ENCODE measurements at regions not wholly inside any gene's neighbourhood (a gene's known extent, or its start where the extent isn't known, plus 50 kb on each side); places are given as distances from the start of the nearest gene placed in this dataset.

DNA sequence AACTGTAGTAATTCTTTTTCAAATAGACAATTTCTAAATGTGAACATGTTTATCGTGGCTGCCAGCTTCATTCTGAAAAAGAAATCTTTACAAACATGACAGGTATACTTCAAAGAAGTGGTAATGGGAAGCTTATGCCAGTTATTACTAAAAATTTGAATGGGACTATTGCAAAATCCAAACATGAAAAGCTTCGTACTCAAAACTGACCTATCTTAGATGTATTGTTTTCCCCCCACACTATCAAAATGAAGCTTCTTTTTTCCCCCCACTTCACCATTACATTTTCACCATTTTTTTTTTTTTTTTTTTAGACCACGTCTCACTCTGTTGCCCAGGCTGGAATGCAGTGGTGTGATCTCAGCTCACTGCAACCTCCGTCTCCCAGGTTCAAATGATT lies 50.4 kb upstream of the SERTAD2 start:
- DNase-seq (ENCODE audit: low spot score) = no peak

DNA sequence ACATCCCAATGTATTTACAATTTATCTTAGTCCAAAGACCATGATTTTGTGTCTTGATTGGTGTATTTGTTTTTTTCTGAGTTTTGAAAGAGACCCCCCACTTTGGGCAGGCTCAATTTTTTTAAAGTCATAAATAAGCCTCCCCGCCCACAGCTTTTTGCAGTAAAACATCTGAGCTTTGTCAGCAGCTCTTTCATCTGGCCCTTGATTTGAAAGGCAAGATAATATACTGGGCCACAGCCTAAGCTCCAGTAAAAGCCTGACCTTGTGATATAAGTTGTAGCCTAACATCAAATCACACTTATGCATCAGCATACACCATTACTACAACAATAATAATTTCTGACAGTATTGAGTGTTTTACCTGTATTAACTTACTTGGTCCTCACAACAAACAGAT lies 51.3 kb upstream of the SERTAD2 start:
- no peak for DNase-seq (ENCODE audit: low spot score)

DNA sequence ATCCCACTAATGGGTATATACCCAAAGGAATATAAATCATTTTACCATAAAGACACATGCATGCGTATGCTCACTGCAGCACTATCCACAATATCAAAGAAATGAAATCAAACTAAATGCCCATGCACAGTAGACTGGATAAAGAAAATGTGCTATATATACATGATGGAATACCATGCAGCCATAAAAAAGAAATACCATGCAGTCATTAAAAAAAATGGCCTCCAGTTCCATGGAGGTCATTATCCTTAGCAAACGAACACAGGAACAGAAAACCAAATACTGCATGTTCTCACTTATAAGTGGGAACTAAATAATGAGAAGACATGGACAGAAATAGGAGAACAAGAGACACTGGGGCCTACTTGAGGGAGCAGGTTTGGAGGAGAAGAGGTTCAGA lies 53.6 kb upstream of the SERTAD2 start:
- no peak for DNase-seq (ENCODE audit: low spot score)

DNA sequence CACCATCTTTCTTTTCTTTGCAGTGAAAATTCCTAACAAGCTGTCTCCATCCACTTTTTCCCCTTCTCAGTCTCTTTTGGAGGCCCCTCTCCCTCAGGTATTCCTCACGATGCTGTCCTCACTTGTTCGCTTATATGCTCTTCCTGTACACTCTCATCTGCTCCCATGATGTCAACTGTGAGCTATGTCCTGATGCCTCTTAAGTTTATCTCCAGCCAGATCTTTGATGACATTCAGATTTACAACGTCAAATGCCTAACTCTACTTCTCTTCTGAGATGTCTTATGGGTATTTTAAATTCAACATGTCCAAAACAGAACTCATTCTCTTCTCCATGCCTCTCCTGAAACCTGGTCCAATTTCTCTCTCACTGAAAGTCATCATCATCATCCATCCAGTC lies 55.1 kb upstream of the SERTAD2 start:
- DNase-seq (ENCODE audit: low spot score) = no peak

DNA sequence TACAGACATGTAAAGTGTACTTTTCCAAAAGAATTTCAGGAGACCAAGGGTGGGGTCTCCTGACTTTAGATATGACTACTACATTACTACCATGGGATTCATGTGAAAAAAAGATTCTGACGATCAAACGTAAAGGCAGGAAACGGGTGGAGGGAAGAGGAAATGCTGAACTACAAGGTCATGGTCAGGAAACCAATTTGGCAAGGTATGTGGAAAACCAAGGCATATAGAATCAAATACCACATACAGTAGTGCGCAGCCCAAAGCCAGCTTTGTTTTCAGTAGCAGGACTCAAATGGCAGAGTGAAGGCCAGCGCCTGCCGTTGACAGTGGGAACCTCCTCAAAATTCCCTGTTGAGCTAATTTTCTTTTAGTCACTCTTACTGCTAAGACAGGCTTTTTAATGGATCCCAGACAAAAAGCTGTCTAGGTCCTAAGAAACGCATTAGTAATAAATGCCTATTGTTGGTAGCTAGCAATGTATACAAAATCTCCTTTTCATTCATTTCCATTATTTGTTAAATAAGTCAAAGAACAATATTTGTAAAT lies 57.6 kb upstream of the SERTAD2 start:
- no peak for DNase-seq (ENCODE audit: low spot score)

DNA sequence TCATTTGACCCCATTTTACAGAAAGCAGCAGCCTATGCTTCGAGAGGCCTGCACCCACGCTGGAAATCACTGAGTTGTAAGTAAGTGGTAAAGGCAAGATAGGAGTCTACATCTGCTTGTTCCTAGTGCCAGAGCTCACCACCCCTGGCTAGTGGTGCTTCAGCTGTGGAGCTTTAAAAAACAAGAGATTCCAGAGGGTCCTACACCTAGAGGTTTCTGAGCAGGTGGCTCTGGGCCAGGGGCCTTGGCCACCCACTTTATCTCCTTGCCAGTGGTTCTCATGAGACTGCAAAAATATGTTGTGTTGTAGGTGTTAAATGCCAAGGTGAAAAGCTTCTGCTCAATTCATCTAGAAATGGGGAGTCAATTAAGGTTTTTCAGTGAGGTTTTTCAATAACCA lies 60.0 kb upstream of the SERTAD2 start:
- no peak for DNase-seq (ENCODE audit: low spot score)

DNA sequence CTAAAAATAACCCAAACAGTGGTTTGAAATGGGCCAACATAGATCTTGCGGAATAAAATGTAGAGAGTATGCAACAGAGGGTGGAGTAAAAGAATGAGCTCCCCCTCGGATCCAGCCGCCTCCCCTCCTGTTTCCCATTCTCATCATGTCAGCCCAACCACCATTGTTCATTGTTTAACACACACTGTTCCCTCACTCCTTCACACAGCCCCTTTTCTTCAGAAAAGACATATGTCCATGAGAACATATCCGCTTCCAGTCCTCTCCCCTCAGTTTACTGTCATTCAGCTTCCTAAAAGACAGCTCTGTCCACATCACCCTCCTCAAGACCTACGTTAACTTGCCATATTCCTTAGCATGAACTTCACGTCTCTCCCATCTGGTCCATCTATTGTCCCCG lies 62.9 kb upstream of the SERTAD2 start:
- DNase-seq (ENCODE audit: low spot score) = no peak

DNA sequence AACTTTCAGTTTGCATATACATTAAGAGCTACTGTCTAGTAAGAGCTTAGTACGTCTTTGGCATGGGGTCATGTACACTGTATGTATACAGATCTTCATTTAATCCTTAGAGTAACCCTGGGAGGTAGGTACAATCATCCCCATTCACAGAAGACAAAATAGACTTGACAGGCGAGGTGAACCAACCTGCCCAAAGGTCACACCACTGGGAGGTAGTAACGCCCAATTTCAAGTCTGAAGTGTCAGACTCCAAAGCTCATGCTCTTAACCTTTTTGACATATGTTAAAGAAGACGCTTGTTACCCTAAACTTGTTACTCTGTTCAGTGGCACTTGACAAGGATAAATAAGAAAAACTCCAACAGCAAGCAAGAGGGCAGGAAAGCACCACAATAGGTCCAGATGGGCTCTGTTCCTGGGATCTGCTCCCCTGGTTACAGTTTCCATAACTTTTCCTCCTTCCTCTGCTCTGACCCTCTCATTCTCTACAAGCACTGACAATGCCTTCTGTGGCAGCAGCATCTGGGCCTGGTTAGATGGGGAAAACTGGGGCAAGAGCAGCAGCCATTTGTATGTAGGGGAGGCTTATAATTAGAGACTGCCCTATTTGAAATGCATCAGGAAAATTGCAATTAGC lies 64.7 kb upstream of the SERTAD2 start:
- no peak for DNase-seq (ENCODE audit: low spot score)

DNA sequence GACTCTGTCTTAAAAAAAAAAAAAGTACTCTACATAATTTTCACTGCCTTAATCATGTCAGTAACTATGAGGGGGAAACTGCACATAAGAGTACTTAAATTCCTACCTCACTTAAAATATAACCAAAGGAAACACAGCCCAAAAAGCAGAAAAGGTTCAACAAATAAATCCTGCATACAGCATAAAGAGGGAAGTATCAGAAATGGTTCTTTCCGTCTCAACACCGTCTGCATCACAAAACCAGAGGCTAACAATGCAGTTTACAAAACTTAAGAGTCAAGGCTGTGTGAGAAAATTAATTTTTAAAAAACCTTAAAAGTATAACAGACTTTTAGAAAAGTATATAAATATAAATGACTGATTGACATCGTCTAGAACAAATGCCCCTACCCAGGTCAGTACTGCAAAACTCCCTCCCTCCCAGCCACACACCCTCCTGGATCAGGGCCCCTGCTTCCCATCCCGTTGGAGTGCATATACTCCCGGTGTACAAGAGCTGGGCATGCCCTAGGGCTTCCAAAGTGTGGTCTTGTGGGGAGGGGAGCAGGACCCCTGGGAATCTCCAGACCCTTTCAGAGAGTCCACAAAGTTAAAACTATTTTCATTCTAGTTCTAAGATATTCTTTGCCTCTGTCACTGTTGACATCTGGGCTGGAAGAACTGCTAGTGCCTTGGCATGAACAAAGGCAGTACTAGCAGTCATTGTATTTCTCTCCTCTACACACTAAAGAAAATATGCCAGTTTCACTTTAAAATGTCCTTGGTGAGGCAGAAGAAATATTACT lies 67.0 kb upstream of the SERTAD2 start:
- no peak for DNase-seq (ENCODE audit: low spot score)

DNA sequence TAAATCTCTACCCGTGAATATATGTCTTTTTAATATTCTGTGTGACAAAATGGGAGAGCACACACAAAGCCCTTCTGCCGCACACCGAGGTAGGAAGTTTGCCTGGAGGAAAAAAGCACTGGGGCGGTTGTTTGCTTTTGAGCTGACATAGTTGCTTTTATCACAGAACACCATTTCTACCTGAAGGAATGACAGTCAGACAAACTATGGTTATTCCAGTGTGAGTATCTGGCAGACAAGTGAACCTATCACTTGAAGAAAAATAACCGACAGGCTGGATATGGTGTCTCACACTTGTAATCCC lies 67.6 kb upstream of the SERTAD2 start:
- no peak for DNase-seq (ENCODE audit: low spot score)

DNA sequence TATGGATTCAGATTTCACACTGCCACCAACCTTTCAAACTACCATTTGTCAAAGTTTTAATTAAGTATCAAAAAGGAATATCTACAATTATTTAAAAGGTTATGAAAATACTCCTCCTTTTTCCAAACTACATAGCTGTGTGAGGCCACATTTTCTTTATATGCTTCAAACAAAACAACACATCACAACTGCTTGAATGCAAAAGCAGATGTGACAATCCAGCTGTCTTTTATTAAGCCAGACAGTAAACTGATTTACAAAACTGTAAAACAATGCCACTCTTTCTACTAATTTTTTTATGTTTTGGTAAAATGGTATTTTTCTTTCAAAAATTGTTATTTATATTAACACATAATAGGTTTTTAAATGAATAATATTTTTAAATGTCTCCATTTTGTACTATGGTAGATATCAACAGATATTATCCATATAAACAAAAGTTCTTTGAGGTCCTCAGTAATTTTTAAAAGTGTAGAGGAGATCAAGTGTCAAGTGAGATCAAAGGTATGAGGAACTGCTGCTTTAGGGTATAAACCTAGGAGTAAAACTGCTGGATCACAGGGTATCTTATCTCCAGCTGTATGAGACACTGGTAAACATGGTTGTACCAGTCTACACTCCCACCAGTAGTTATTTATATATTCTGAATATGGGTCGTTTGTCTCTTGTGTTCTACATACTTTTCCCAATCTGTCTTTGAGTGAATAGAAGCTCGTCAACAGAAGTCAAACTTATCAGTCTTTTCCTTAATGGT lies 68.8 kb upstream of the SERTAD2 start:
- DNase-seq (ENCODE audit: low spot score) = no peak

DNA sequence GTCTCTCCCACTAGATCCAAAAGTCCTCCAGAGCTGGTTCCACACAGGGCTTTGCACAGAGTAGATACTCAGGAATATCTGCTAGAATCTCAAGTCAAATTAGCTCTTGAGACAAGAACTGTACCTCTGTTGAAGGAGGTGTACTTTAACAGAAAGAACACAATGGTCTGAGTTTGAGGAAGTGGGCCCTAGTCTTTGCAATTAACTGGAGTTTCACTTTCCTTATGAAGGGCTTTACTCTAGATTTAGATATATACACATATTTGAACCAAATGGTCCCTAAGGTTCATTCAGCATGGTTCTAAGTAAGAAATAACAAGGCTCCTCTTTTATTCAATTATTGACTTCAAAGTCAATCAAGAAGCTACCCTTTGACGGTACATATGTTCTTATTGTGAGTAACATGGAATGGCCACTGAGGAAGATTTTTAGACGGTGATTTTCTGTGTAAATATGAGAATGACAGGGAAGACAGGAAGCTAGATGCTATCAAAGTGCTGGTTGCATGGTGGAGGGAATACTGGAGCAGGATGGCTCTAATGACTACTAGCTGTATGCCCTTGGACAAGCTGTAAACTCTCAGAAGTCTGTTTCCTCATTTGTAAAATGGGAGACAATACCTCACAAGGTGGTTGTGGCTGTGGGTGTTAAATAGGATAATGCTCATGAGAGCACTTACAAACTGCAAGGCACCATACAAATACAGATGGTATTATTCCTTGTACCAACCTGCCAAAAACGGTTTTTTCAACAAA lies 73.5 kb upstream of the SERTAD2 start:
- DNase-seq (ENCODE audit: low spot score) = no peak

DNA sequence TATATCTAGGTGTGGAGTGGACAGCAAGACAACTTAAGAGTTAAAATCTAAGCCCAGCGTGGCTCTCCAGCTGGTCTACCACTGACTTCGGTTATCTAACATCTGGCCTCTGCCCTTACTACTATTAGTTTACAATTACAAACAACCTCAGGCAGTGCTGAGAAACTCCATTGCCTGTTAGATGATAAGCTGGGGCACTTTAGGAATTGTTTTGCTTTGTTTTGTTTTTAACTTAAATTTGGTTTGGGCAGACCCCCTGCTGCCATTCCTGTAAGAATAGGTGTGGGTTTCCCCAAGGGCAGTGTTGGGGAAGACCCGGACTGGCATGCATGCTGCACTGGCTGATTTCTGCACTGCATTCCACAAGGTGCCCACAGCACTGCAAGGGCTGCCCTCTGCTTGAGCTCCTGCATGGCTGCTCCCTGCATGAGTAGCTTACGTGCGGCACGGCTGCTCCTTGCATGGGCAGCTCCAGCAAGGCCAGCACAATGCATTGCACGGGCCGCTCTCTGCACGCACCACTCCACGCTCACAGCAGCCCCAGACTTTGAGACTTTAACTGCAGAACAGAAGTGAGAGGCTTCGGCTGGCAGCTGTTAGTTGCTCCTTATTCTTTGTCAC lies 74.2 kb upstream of the SERTAD2 start:
- no peak for DNase-seq (ENCODE audit: low spot score)

DNA sequence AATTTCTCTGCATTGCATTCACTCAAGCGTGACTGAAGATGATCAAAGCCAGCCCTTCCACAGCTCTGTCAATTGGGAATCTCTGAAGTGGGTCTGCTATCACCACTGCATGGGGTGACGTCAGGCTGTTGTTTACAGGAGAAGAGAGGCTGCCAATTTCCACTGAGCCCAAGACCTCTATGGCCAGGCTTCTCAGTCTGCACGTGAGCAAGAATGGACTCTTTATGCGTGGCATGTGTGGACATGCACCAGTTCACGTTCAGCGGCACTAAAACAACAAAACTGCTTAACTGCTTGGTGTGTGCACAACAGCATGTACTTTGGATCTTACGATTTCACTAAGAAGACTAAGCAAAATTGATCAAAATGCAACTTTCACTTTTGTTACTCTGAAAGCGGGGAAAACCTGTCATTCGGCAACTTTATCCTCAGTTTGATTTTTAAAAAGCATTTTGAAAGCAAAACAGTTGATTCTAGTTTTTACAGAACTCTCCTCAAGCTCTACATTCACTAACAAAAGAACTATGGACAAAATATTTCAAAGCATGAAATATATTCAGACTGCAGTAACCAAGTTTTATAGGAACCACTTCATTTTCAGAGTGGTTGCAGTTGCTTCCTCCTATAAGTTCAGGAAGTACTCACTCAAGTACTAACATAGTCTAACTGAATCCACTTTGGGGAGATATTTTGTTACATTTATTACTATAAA lies 77.0 kb upstream of the SERTAD2 start:
- peak; percentile 73 for DNase-seq (ENCODE audit: low spot score)

DNA sequence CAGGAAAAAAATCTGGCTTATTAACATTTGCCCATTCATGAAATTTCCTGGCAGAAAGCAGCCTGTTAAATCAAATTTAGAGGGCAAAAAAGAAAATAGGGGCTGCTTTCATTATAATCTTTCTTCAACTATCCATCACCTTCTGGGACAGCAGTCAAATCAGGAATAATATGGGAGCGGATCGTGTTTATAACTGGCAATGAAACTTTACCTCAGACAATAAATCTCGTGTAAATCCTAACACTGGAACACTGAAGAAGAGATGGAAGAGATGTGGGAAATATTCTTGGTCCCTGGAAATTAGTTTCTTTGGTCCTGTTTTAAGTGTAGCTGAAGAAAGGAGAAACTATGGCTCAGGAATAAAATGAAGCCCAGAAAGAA lies 77.5 kb upstream of the SERTAD2 start:
- no peak for DNase-seq (ENCODE audit: low spot score)

DNA sequence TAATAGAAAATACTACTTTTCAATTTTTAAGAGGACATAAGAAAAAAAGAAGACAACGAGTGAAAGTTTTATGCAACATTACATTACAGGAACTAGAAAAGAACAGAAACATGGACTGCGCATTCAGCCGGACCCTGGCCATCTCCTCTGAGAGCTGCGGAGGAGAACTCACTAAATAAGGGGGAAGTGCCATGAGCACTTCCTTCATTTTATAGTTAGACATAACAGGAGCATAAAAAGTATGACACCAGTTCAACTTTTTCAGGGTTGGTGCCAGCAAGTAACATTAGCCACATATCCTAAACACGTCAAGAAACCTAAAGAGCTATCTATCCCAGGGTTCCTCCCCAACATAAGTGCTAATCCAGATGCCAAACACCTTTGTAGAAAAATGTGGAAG lies 78.0 kb upstream of the SERTAD2 start:
- no peak for DNase-seq (ENCODE audit: low spot score)

DNA sequence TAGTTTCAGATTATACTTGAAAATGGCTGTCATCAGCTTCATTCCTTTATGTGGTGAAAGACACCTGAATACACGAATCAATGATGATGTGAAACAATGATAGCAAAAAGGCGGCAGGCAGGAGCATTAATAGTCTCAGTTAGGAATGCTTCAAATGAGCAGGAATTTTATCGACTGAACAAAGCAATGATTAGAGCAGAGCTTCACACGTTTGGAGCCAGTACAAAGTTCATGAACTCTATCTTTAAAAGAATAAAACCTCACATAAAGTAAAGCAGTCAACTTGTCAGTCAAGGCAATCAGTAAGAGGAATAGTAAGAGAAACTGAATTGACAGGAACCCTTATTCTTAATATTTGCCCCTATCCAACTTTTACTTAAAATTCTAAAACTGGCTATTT lies 78.4 kb upstream of the SERTAD2 start:
- DNase-seq (ENCODE audit: low spot score) = no peak

DNA sequence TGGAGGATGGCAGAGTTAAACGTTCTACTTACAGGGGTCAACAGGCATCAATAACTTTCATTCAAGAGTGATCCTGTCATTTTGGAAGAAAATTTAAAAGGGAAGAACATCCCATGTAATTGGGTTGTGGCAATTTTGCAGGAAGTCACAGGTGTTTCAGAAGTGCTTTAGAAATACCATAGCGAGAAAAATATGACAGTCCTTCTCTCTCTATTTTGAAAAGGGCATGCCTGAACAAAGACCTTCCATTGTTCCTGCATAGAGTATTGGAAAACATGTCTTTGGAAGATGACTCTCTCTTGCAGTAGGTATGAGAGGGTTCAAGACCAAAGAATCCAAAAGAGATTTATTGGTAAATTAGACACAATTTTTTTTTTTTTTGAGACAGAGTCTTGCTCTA lies 81.8 kb upstream of the SERTAD2 start:
- no peak for DNase-seq (ENCODE audit: low spot score)

DNA sequence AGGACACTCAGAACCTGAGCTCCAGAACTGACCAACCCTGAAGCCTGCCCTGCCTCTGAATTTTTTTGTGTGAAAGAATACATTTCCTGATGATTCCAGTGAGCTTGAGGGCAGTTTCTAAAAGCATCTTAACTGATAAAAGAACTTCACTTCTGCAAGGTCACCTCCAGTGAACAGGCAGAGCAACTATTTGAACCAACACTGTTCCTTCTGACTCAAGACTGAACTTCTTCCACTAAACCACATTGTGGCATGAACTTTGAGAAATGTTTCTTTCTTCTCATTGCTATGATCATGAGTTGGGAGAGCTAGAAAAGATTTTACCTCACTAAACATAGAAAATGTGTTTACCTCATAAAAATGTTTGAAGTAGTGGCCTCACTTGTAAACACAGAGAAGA lies 83.8 kb upstream of the SERTAD2 start:
- DNase-seq (ENCODE audit: low spot score) = no peak

DNA sequence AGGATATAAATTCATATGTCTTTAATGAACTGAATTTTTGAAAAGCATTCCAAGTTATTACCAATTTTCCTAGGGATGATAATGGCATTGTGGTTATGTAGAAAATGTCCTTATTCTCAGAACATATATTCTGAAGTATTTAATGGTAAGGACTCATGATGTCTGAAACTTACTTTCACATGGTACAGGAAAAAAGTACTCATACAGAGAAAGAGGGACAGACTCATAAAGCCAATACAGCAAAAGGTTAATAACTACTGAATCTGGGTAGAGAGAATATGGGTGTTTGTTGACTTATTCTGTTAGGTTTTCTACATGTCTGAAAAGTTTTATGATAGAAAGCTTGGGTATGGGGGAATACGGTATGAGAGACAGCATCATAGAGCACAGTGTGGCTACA lies 84.3 kb upstream of the SERTAD2 start:
- no peak for DNase-seq (ENCODE audit: low spot score)

DNA sequence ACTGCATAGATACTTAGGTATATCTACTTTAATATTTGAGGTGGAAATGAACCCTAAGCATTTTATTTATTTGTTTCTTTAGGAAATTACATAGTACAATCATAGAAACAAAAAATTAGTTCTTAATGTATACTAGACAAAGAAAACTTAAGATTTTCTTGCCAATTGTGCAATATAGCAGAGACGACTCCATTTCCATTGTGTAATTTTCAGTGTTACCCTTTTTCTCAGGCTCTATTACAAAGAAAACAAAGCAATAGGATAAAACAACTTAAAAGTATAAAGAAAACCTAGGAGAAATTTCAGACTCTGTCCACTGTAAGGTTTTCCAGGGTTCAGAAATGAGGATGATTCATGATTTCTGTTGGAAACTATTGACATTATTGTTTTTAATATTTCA lies 89.0 kb upstream of the SERTAD2 start:
- DNase-seq (ENCODE audit: low spot score) = no peak

Measured in LoVo (cell line).